HG03571 (cell line): ENCODE measurements at regions not wholly inside any gene's neighbourhood (a gene's known extent, or its start where the extent isn't known, plus 50 kb on each side); places are given as distances from the start of the nearest gene placed in this dataset.
"Not testable (repeated sequence)": the region's sequence is repeated elsewhere in the genome, so short reads cannot be mapped to it uniquely, and the experiment has no call there.

Experiments used
- ATAC-seq: cut with Tn5 transposase; IDR thresholded peaks from one replicate; pipeline ENCODE4 v1.9.1; 2021; ENCODE audit not compliant: unreplicated experiment

GRCh38 chr1:112093372-112093694, 103.9 kb upstream of the KCND3 start:
- no peak for ATAC-seq

GRCh38 chr1:112099979-112100378, 110.5 kb upstream of the KCND3 start:
- no peak for ATAC-seq

GRCh38 chr1:112105557-112105956, 116.1 kb upstream of the KCND3 start:
- no peak for ATAC-seq

- no peak for ATAC-seq
Measured at GRCh38 chr1:112110031-112110430, 120.6 kb upstream of the KCND3 start.

- ATAC-seq: no peak
Measured at GRCh38 chr1:112111734-112112133, 122.3 kb upstream of the KCND3 start.

GRCh38 chr1:112114540-112114939, 125.1 kb upstream of the KCND3 start:
- no peak for ATAC-seq

GRCh38 chr1:112126598-112126997, 137.1 kb upstream of the KCND3 start:
- no peak for ATAC-seq

GRCh38 chr1:112127606-112128005, 138.1 kb upstream of the KCND3 start:
- ATAC-seq: not testable (repeated sequence)

- no peak for ATAC-seq
Measured at GRCh38 chr1:112133487-112133886, 144.0 kb upstream of the KCND3 start.

- ATAC-seq: no peak
Measured at GRCh38 chr1:112140743-112141142, 151.3 kb upstream of the KCND3 start.

GRCh38 chr1:112141301-112141700, 151.8 kb upstream of the KCND3 start:
- ATAC-seq: no peak

- no peak for ATAC-seq
Measured at GRCh38 chr1:112141923-112142322, 152.5 kb upstream of the KCND3 start.

- no peak for ATAC-seq
Measured at GRCh38 chr1:112143871-112144441, 154.5 kb upstream of the KCND3 start.

GRCh38 chr1:112144733-112145426, 155.4 kb upstream of the KCND3 start:
- no peak for ATAC-seq

GRCh38 chr1:112146201-112146715, 156.8 kb upstream of the KCND3 start:
- ATAC-seq: no peak

GRCh38 chr1:112160214-112160613, 170.7 kb upstream of the KCND3 start:
- not testable (repeated sequence) for ATAC-seq

GRCh38 chr1:112165375-112165774, 175.9 kb upstream of the KCND3 start:
- ATAC-seq: no peak

- ATAC-seq: no peak
Measured at GRCh38 chr1:112169517-112169916, 180.0 kb upstream of the KCND3 start.

- no peak for ATAC-seq
Measured at GRCh38 chr1:112172294-112172882, 182.9 kb upstream of the KCND3 start.

GRCh38 chr1:112177314-112177713, 187.8 kb upstream of the KCND3 start:
- no peak for ATAC-seq

GRCh38 chr1:112188611-112189010, 199.1 kb upstream of the KCND3 start:
- ATAC-seq: no peak

GRCh38 chr1:112196008-112196588, 199.9 kb upstream of the CTTNBP2NL start:
- ATAC-seq: no peak
